ENCODE measurements at regions not wholly inside any gene's neighbourhood (a gene's known extent, or its start where the extent isn't known, plus 50 kb on each side); places are given as distances from the start of the nearest gene placed in this dataset.

- CTCF ChIA-PET, result no interaction called here
- no peak overlapping the region for H2AK5ac ChIP-seq (ENCODE audit: low read depth, low read length)
- H3K23ac ChIP-seq (ENCODE audit: low read depth, low read length), result no peak overlapping the region
- H3K4me3 ChIP-seq (ENCODE audit: insufficient read depth, low read depth, low read length), result no peak overlapping the region
- no peak overlapping the region for H3K56ac ChIP-seq (ENCODE audit: extremely low read depth, insufficient read depth, low read length)
- no peaks in the 10 kb centered on the region for H3K36me3 ChIP-seq (ENCODE audit: control insufficient read depth, insufficient read depth, low read length)
- no peaks in the 10 kb centered on the region for H3K9me1 ChIP-seq (ENCODE audit: insufficient read depth, low read length)
- no peak overlapping the region for H2BK15ac ChIP-seq (ENCODE audit: low read depth, low read length)
- WGBS, 2 experiments (ENCODE audit: extremely low coverage in 2 of 2, insufficient read length in 1 of 2), result no CpG with 5 or more reads among the region's 2 CpGs
- no peak overlapping the region for H4K5ac ChIP-seq (ENCODE audit: low read depth, low read length)
- H3K27ac ChIP-seq (ENCODE audit: insufficient read depth, low read length), result no peak overlapping the region
- no peak overlapping the region for H3K4ac ChIP-seq (ENCODE audit: low read depth, low read length)
- POLR2A ChIA-PET (ENCODE audit: unreplicated experiment), result no interaction called here
- in situ Hi-C loops (cut with MboI; ENCODE audit: low sequenced_read_pairs), result no loop called here
- no peak overlapping the region for H3K4me2 ChIP-seq (ENCODE audit: low read depth, low read length)
- no peak overlapping the region for H2AFZ ChIP-seq (replicated peaks; ENCODE audit: low read length, poor library complexity)
- no peak for ATAC-seq (ENCODE audit: low read depth)
- H3K27me3 ChIP-seq (ENCODE audit: control insufficient read depth, insufficient read depth, low read length), result no peaks in the 10 kb centered on the region
- no peaks in the 10 kb centered on the region for H4K20me1 ChIP-seq (ENCODE audit: insufficient read depth, low read length)
- no peak for DNase-seq
- no peak overlapping the region for H2AK9ac ChIP-seq (replicated peaks; ENCODE audit: low read depth, low read length, poor library complexity)
- H3K79me1 ChIP-seq (ENCODE audit: low read depth in 1 of 2, low read length in 2 of 2), result no peaks in the 10 kb centered on the region
- no peak overlapping the region for H4K91ac ChIP-seq (ENCODE audit: insufficient read depth, low read depth, low read length)
- no peak overlapping the region for H2BK20ac ChIP-seq (ENCODE audit: low read depth, low read length)
- H3K9me3 ChIP-seq (ENCODE audit: control insufficient read depth, insufficient read depth, low read length), result no peaks in the 10 kb centered on the region
- H2BK120ac ChIP-seq (ENCODE audit: low read depth, low read length), result no peak overlapping the region
- BruUV-seq (replicated peaks), result no TSS peak
- H2BK5ac ChIP-seq (ENCODE audit: low read depth, low read length, poor library complexity, severe bottlenecking), result no peak overlapping the region
- H4K8ac ChIP-seq (ENCODE audit: low read depth in 2 of 2, low read length in 2 of 2), result no peak overlapping the region
- no peak overlapping the region for H3K14ac ChIP-seq (replicated peaks; ENCODE audit: low read depth, low read length)
- intact Hi-C loops (cut with micrococcal nuclease), result no loop called here
- H3K18ac ChIP-seq (ENCODE audit: low read depth, low read length), result no peak overlapping the region
- H3K9ac ChIP-seq (ENCODE audit: low read depth, low read length), result no peak overlapping the region
- dilution Hi-C loops (cut with HindIII; ENCODE audit: low sequenced_read_pairs, unreplicated experiment), result no loop called here
- TF ChIP-seq RCOR1 (IDR thresholded peaks at IDR 0.05; ENCODE audit: insufficient replicate concordance, low read length) (no peak), SMC3 (IDR thresholded peaks at IDR 0.05; ENCODE audit: low read depth, low read length) (no peak), CTCF (conservative IDR thresholded peaks at IDR 0.05; ENCODE audit: low read depth, low read length) (no peak), MAFK (IDR thresholded peaks at IDR 0.05; ENCODE audit: low read depth, low read length) (no peak), BHLHE40 (IDR thresholded peaks at IDR 0.05; ENCODE audit: low read depth, low read length) (no peak)
- no peaks in the 10 kb centered on the region for H3K4me1 ChIP-seq (ENCODE audit: control insufficient read depth, insufficient read depth, low read length)
Observed at GRCh38 chr14:85960756-85961155, 430.8 kb downstream of the FLRT2 start.

All from IMR-90 (cell line).